Esophagus mucosa (tissue), 1 donor: ENCODE measurements at regions not wholly inside any gene's neighbourhood (a gene's known extent, or its start where the extent isn't known, plus 50 kb on each side); places are given as distances from the start of the nearest gene placed in this dataset.

Experiments
- ATAC-seq: fragments of 200-7000 bp; cut with Tn5 transposase; one replicate; pipeline ENCODE4 v1.9.1; 2020
- donor health status: DM: yes; HTN: yes; CAD: no.

- no peak for ATAC-seq
Observed at GRCh38 chr1:214208460-214208859, 72.5 kb upstream of the SMYD2 start.

DNA sequence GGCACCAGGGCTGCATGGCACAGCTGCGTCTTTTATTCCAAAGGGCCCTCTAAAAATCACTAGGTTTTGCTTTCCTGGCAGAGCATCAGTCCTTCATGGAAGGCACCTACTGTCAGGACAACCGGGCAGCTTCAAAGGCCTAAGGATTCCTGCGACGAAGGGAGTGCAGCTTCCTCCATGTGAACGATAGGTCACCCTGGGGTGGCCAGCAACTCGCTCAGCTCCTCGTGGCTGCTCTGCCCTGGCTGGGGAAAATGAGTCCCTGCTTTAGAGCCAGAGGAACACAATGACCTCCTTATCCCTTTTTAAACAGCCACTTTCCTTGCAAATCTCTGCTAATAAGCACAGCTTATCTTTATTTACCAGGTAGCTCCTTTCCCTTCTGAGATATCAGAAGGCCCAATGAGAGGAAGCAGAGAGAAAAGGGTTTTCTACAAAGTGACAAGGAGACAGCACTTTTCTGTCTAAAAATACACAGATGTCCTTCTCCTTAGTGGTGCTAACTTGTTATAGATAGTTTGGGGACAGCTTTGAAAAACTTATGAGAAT lies 71.6 kb upstream of the SMYD2 start:
- no peak for ATAC-seq

DNA sequence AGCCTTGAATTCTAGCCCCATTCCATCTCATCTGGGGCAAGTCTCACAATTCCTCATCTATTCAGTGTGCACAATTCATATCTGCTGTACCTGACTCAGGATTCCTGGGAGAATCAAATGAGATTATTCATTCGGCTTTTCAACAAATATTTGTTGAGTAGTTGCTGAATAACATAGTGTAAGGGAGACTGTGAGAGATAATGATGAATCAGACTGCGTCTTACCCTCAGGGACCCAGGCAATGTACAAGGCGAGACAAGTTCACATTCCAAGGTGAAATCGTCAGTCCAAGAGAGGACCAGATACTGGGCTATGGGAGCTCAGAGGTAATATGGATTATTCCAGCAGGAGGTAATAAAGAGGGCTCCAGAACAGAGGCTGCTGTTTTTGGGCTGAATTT lies 67.8 kb upstream of the SMYD2 start:
- ATAC-seq, result peak; percentile 88

- no peak for ATAC-seq
Observed at GRCh38 chr1:214214851-214215250, 66.1 kb upstream of the SMYD2 start.

GRCh38 chr1:214215583-214215982 lies 65.4 kb upstream of the SMYD2 start:
- no peak for ATAC-seq

DNA sequence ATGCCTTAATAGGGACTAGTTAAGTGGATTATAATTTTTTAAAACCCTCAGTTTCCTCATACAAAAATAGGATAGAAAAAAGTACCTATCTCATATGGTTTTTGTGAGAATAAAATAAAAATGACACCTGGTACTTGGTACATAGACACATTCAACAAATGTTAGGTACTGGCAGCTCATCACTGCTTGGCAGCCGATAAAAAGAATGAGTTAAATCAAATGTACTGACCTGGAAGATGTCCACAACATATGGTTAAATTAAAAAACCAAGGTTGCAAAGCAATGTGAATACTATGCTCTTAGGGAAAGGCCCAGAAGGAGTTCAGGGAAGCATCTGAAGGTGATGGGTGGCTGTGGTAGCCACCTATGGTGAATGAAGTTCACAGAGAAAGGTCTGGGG lies 64.9 kb upstream of the SMYD2 start:
- ATAC-seq, result no peak

- peak; percentile 90 for ATAC-seq
Observed at GRCh38 chr1:214216779-214217178, 64.2 kb upstream of the SMYD2 start.

DNA sequence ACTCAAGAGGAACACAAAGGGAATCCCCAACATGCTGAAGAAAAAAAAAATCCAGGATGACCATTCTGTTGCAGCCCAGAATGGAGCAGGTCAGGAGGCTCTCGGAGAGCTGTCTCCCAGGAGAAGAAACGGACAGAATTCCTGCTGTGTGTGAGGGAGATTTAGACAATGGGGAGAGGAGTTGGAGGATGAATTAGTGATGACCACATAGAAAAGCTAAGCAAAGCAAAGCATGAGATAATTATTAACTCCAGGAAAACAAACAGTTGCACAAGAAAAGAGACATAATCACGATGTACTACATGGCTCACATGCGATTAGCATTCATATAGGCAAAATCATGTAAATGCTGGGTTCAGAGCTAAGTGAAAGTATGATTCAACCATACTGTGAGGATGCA lies 61.1 kb upstream of the SMYD2 start:
- no peak for ATAC-seq

- ATAC-seq, result no peak
Observed at GRCh38 chr1:214220891-214221290, 60.1 kb upstream of the SMYD2 start.

DNA sequence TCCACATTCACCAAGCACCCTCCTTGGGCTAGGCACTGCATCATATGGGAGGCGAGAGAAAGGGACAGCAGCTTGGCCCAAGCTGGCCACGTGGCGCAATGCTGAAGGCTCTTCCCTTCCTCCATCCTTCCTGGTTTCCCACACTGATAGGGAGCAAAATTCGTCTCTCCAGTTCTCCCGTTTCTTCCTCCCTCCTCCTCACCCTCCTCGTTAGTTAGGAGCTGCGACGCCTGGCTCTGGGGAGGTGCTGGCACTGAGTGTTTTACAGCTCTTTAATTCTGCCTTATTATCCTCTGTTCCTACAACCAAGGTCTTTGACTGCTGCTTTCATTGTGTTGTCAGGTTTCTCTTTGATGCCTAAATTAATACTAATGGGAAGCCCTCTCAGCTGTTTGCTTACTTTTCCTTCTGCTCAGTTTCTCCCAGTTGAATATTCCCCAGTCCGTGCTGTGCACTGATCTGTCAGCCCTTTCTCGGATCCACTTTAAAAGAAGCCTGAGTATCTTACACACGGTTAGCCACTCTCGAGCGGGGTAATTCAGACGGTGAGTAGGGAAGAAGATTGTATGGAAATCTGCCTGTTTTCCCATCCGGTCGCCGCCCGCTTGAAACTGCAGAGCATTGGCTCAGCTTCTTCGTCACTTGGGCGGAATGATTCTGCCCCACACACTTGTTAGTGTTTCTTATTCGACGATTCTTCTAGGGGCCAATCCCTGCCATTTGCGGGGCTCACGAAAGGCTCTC lies 56.2 kb upstream of the SMYD2 start:
- peak; percentile 25 for ATAC-seq

DNA sequence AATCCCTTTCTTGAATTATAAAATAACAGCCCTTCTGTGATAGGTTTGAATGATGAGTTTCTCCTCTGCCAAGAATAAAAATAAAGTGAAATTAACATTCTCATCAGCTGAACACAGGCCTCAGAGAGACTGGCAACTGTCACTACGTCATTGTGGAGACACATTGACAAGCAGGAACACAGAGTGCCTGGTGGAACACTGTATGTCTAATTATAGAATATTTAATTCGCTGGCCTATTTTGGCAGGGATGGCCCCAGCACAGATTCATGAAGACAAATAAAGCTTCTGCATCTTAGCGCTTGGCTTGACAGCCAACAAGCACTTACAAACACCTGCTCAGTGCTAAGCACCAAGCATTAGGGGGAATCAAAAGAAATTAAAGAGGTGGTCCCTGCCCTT lies 52.0 kb upstream of the SMYD2 start:
- no peak for ATAC-seq

DNA sequence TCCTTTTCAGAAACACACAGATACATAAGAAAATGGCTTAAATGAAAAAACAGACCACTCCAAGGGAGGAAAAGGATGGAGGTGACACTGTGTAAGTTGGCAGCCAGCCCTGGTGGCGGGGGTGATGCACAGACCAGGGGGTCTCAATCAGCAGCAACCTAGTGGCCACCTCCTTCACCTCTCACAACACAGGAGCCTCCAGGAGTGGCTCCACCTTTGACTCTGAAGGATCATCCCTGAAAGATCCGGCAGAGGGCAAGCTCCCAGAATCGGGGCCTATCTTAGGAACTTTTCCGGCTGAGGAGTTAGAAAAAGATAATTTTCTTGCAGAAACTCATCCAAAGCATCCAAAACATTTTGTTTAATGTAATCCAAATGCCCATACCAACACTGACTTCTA lies 51.2 kb upstream of the SMYD2 start:
- no peak for ATAC-seq
